ENCODE measurements at regions not wholly inside any gene's neighbourhood (a gene's known extent, or its start where the extent isn't known, plus 50 kb on each side); places are given as distances from the start of the nearest gene placed in this dataset.

- Histone ChIP-seq H3K27ac (no peak overlapping the region), H3K79me2 (no peaks in the 10 kb centered on the region), H3K9me2 (replicated peaks; ENCODE audit: insufficient read depth) (no peaks in the 10 kb centered on the region), H3K9me3 (ENCODE audit: low read depth) (no peaks in the 10 kb centered on the region), H3K36me3 (replicated peaks; ENCODE audit: insufficient read depth, low read depth) (no peaks in the 10 kb centered on the region), H3K4me3 (no peak overlapping the region), H3K27me3 (no peaks in the 10 kb centered on the region), H3K4me2 (no peak overlapping the region), H4K20me1 (ENCODE audit: insufficient read depth, poor library complexity, severe bottlenecking) (no peaks in the 10 kb centered on the region), H3K4me1 (ENCODE audit: insufficient read depth) (no peaks in the 10 kb centered on the region), H2AFZ (no peak overlapping the region)
- DNase-seq (ENCODE audit: low spot score): no peak
- 78% methylated on average over 1 of the region's 1 CpG for WGBS (ENCODE audit: low lambda C conversion rate, missing lambda C conversion rate)
- TF ChIP-seq EZH2phosphoT487 (IDR thresholded peaks at IDR 0.05; ENCODE audit: low read depth, severe bottlenecking, unreplicated experiment): no peak
- TF ChIP-seq CTCF (IDR thresholded peaks at IDR 0.05; ENCODE audit: poor library complexity): no peak
- TF ChIP-seq EZH2 (IDR thresholded peaks at IDR 0.05; ENCODE audit: borderline replicate concordance): no peak
Observed at GRCh38 chr9:115403753-115404152, 285.8 kb upstream of the TNC start.

GRCh38 chr9:115404311-115404710 is 286.4 kb upstream of the TNC start:
- Histone ChIP-seq H2AFZ (no peak overlapping the region), H4K20me1 (ENCODE audit: insufficient read depth, poor library complexity, severe bottlenecking) (no peaks in the 10 kb centered on the region), H3K9me2 (replicated peaks; ENCODE audit: insufficient read depth) (no peaks in the 10 kb centered on the region), H3K79me2 (no peaks in the 10 kb centered on the region), H3K27me3 (no peaks in the 10 kb centered on the region), H3K9me3 (ENCODE audit: low read depth) (no peaks in the 10 kb centered on the region), H3K27ac (no peak overlapping the region), H3K4me3 (no peak overlapping the region), H3K4me1 (ENCODE audit: insufficient read depth) (no peaks in the 10 kb centered on the region), H3K36me3 (replicated peaks; ENCODE audit: insufficient read depth, low read depth) (no peaks in the 10 kb centered on the region), H3K4me2 (no peak overlapping the region)
- TF ChIP-seq EZH2 (IDR thresholded peaks at IDR 0.05; ENCODE audit: borderline replicate concordance) (no peak), EZH2phosphoT487 (IDR thresholded peaks at IDR 0.05; ENCODE audit: low read depth, severe bottlenecking, unreplicated experiment) (no peak), CTCF (IDR thresholded peaks at IDR 0.05; ENCODE audit: poor library complexity) (no peak)
- DNase-seq (ENCODE audit: low spot score): no peak

- H3K27me3 ChIP-seq: no peaks in the 10 kb centered on the region
- no peaks in the 10 kb centered on the region for H3K9me3 ChIP-seq (ENCODE audit: low read depth)
- no peak overlapping the region for H3K4me2 ChIP-seq
- H3K4me3 ChIP-seq: no peak overlapping the region
- no peaks in the 10 kb centered on the region for H3K9me2 ChIP-seq (replicated peaks; ENCODE audit: insufficient read depth)
- no peak for DNase-seq (ENCODE audit: low spot score)
- no peaks in the 10 kb centered on the region for H3K79me2 ChIP-seq
- peaks cover under 1% of the 10 kb centered on the region for H3K4me1 ChIP-seq (ENCODE audit: insufficient read depth)
- TF ChIP-seq EZH2 (IDR thresholded peaks at IDR 0.05; ENCODE audit: borderline replicate concordance) (no peak), EZH2phosphoT487 (IDR thresholded peaks at IDR 0.05; ENCODE audit: low read depth, severe bottlenecking, unreplicated experiment) (no peak), CTCF (IDR thresholded peaks at IDR 0.05; ENCODE audit: poor library complexity) (no peak)
- no peaks in the 10 kb centered on the region for H3K36me3 ChIP-seq (replicated peaks; ENCODE audit: insufficient read depth, low read depth)
- no peak overlapping the region for H3K27ac ChIP-seq
- 91% methylated on average over 1 of the region's 1 CpG for WGBS (ENCODE audit: low lambda C conversion rate, missing lambda C conversion rate)
- H2AFZ ChIP-seq: no peak overlapping the region
- no peaks in the 10 kb centered on the region for H4K20me1 ChIP-seq (ENCODE audit: insufficient read depth, poor library complexity, severe bottlenecking)
Observed at GRCh38 chr9:115411516-115411915, 293.6 kb upstream of the TNC start.

GRCh38 chr9:115411993-115412452 is 294.1 kb upstream of the TNC start:
- no peak overlapping the region for H3K4me2 ChIP-seq
- H3K79me2 ChIP-seq: no peaks in the 10 kb centered on the region
- no peaks in the 10 kb centered on the region for H3K36me3 ChIP-seq (replicated peaks; ENCODE audit: insufficient read depth, low read depth)
- no peak for DNase-seq (ENCODE audit: low spot score)
- H3K4me3 ChIP-seq: no peak overlapping the region
- H3K27me3 ChIP-seq: no peaks in the 10 kb centered on the region
- peaks cover 5% of the 10 kb centered on the region for H3K4me1 ChIP-seq (ENCODE audit: insufficient read depth)
- 39% methylated on average over 2 of the region's 2 CpGs for WGBS (ENCODE audit: low lambda C conversion rate, missing lambda C conversion rate)
- H3K9me3 ChIP-seq (ENCODE audit: low read depth): no peaks in the 10 kb centered on the region
- no peaks in the 10 kb centered on the region for H4K20me1 ChIP-seq (ENCODE audit: insufficient read depth, poor library complexity, severe bottlenecking)
- H3K27ac ChIP-seq: no peak overlapping the region
- TF ChIP-seq EZH2 (IDR thresholded peaks at IDR 0.05; ENCODE audit: borderline replicate concordance) (no peak), EZH2phosphoT487 (IDR thresholded peaks at IDR 0.05; ENCODE audit: low read depth, severe bottlenecking, unreplicated experiment) (no peak), CTCF (IDR thresholded peaks at IDR 0.05; ENCODE audit: poor library complexity) (no peak)
- no peak overlapping the region for H2AFZ ChIP-seq
- no peaks in the 10 kb centered on the region for H3K9me2 ChIP-seq (replicated peaks; ENCODE audit: insufficient read depth)
